ENCODE measurements at regions not wholly inside any gene's neighbourhood (a gene's known extent, or its start where the extent isn't known, plus 50 kb on each side); places are given as distances from the start of the nearest gene placed in this dataset.

GRCh38 chr6:93083337-93084230, 335.8 kb downstream of the EPHA7 start:
- no peak for DNase-seq (ENCODE audit: low read depth in 4 of 4, low spot score in 3 of 4)

- DNase-seq (ENCODE audit: low read depth in 4 of 4, low spot score in 3 of 4) = no peak
Measured at GRCh38 chr6:93081901-93082300, 337.5 kb downstream of the EPHA7 start.

- DNase-seq (ENCODE audit: low read depth in 4 of 4, low spot score in 3 of 4) = no peak
Measured at GRCh38 chr6:93079061-93079460, 340.3 kb downstream of the EPHA7 start.

- DNase-seq (ENCODE audit: low read depth in 4 of 4, low spot score in 3 of 4) = no peak
Measured at GRCh38 chr6:93073811-93074210, 345.5 kb downstream of the EPHA7 start.

GRCh38 chr6:93069856-93070255, 349.5 kb downstream of the EPHA7 start:
- no peak for DNase-seq (ENCODE audit: low read depth in 4 of 4, low spot score in 3 of 4)

- DNase-seq (ENCODE audit: low read depth in 4 of 4, low spot score in 3 of 4) = no peak
Measured at GRCh38 chr6:93059911-93060310, 359.4 kb downstream of the EPHA7 start.

- no peak for DNase-seq (ENCODE audit: low read depth in 4 of 4, low spot score in 3 of 4)
Measured at GRCh38 chr6:93057584-93057983, 361.8 kb downstream of the EPHA7 start.

GRCh38 chr6:93048381-93048780, 371.0 kb downstream of the EPHA7 start:
- DNase-seq (ENCODE audit: low read depth in 4 of 4, low spot score in 3 of 4) = no peak

- DNase-seq (ENCODE audit: low read depth in 4 of 4, low spot score in 3 of 4) = no peak
Measured at GRCh38 chr6:93047033-93047432, 372.3 kb downstream of the EPHA7 start.

GRCh38 chr6:93045156-93045555, 374.2 kb downstream of the EPHA7 start:
- no peak for DNase-seq (ENCODE audit: low read depth in 4 of 4, low spot score in 3 of 4)

- no peak for DNase-seq (ENCODE audit: low read depth in 4 of 4, low spot score in 3 of 4)
Measured at GRCh38 chr6:93040375-93040774, 379.0 kb downstream of the EPHA7 start.

GRCh38 chr6:93036835-93037234, 382.5 kb downstream of the EPHA7 start:
- no peak for DNase-seq (ENCODE audit: low read depth in 4 of 4, low spot score in 3 of 4)

GRCh38 chr6:93035756-93036155, 383.6 kb downstream of the EPHA7 start:
- no peak for DNase-seq (ENCODE audit: low read depth in 4 of 4, low spot score in 3 of 4)

GRCh38 chr6:93021235-93021915, 398.0 kb downstream of the EPHA7 start:
- DNase-seq (ENCODE audit: low read depth in 4 of 4, low spot score in 3 of 4) = no peak

- DNase-seq (ENCODE audit: low read depth in 4 of 4, low spot score in 3 of 4) = no peak
Measured at GRCh38 chr6:93017626-93018025, 401.7 kb downstream of the EPHA7 start.

- no peak for DNase-seq (ENCODE audit: low read depth in 4 of 4, low spot score in 3 of 4)
Measured at GRCh38 chr6:93017213-93017612, 402.1 kb downstream of the EPHA7 start.

GRCh38 chr6:93013054-93013453, 406.3 kb downstream of the EPHA7 start:
- no peak for DNase-seq (ENCODE audit: low read depth in 4 of 4, low spot score in 3 of 4)

GRCh38 chr6:93008375-93008774, 411.0 kb downstream of the EPHA7 start:
- no peak for DNase-seq (ENCODE audit: low read depth in 4 of 4, low spot score in 3 of 4)

- no peak for DNase-seq (ENCODE audit: low read depth in 4 of 4, low spot score in 3 of 4)
Measured at GRCh38 chr6:92989656-92990055, 429.7 kb downstream of the EPHA7 start.

- no peak for DNase-seq (ENCODE audit: low read depth in 4 of 4, low spot score in 3 of 4)
Measured at GRCh38 chr6:92979281-92979680, 440.1 kb downstream of the EPHA7 start.

- DNase-seq (ENCODE audit: low read depth in 4 of 4, low spot score in 3 of 4) = no peak
Measured at GRCh38 chr6:92977018-92977417, 442.3 kb downstream of the EPHA7 start.

GRCh38 chr6:92967362-92967761, 452.0 kb downstream of the EPHA7 start:
- DNase-seq (ENCODE audit: low read depth in 4 of 4, low spot score in 3 of 4) = peak in 1 of 4 donors; percentile 29
